Stomach (tissue), 4 donors: ENCODE measurements at regions not wholly inside any gene's neighbourhood (a gene's known extent, or its start where the extent isn't known, plus 50 kb on each side); places are given as distances from the start of the nearest gene placed in this dataset.

Experiments
- CTCF ChIP-seq, 7 experiments: fragments of 450-650 bp in 4 of 7; fragments of 200-600 bp in 3 of 7; sonication (generic) in 3 of 7; IDR thresholded peaks; one replicate each; pipeline ENCODE4 v1.5.1; 2016 to 2019; ENCODE audit warnings: antibody characterized with exemption in 7 of 7, control low read depth in 2 of 7, mild to moderate bottlenecking in 1 of 7
- POLR2A ChIP-seq, 4 donors: fragments of 450-650 bp; IDR thresholded peaks; one replicate each; pipeline ENCODE4 v1.6.1; 2016; ENCODE audit warnings: antibody characterized with exemption in 4 of 4, control low read depth in 2 of 4, mild to moderate bottlenecking in 1 of 4, moderate library complexity in 1 of 4

- no peak for TF ChIP-seq CTCF (IDR thresholded peaks at IDR 0.05)
- TF ChIP-seq POLR2A (IDR thresholded peaks at IDR 0.05) = no peak
Measured at GRCh38 chr6:16823718-16824352, 62.6 kb upstream of the ATXN1 start.
